Fibroblast of the aortic adventitia (primary cell): ENCODE measurements at regions not wholly inside any gene's neighbourhood (a gene's known extent, or its start where the extent isn't known, plus 50 kb on each side); places are given as distances from the start of the nearest gene placed in this dataset.

Experiments
- DNase-seq: peaks from one replicate; pipeline ENCODE4 v3.0.0-alpha.2; 2010; ENCODE audit warnings: low read depth
- H3K4me3 ChIP-seq: 2 replicates; pipeline ENCODE4 v1.5.1; 2011; ENCODE audit warnings: low read depth, mild to moderate bottlenecking, control low read depth, low read length, moderate library complexity
- TF ChIP-seq, protein P1 (sequence below): IDR thresholded peaks from 2 replicates; pipeline ENCODE4 v1.5.1; 2011; ENCODE audit warnings: mild to moderate bottlenecking, low read length, control low read depth, inconsistent platforms; ENCODE audit not compliant: insufficient read depth

- DNase-seq = peak; percentile 50
- no peak overlapping the region for H3K4me3 ChIP-seq
- TF ChIP-seq, protein P1, sequence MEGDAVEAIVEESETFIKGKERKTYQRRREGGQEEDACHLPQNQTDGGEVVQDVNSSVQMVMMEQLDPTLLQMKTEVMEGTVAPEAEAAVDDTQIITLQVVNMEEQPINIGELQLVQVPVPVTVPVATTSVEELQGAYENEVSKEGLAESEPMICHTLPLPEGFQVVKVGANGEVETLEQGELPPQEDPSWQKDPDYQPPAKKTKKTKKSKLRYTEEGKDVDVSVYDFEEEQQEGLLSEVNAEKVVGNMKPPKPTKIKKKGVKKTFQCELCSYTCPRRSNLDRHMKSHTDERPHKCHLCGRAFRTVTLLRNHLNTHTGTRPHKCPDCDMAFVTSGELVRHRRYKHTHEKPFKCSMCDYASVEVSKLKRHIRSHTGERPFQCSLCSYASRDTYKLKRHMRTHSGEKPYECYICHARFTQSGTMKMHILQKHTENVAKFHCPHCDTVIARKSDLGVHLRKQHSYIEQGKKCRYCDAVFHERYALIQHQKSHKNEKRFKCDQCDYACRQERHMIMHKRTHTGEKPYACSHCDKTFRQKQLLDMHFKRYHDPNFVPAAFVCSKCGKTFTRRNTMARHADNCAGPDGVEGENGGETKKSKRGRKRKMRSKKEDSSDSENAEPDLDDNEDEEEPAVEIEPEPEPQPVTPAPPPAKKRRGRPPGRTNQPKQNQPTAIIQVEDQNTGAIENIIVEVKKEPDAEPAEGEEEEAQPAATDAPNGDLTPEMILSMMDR = no peak
Observed at GRCh38 chr2:213202011-213202410, 50.6 kb upstream of the IKZF2 start.

DNA sequence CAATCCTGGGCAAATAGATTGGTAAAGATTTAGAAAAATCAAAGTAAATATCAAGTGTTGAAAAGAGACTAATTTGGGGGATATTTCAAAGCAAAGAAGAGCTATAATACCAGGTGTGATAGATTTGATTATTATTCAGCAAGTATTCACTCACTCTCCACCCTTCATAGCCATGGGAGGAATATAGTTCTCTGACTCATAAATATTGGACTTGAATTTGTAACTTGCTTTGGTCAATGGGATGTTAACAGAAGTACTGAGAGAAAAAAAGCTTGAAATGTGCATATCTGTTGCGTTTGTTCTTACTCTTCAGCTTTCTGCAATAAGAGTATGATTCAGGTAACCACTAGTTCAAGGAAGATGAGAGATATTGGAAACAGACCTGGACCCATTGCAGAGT, 54.5 kb upstream of the IKZF2 start:
- DNase-seq = no peak
- no peak overlapping the region for H3K4me3 ChIP-seq
- TF ChIP-seq, protein P1 = no peak

GRCh38 chr2:213213186-213213585, 61.8 kb upstream of the IKZF2 start:
- no peak for DNase-seq
- no peak overlapping the region for H3K4me3 ChIP-seq
- TF ChIP-seq, protein P1 = no peak

DNA sequence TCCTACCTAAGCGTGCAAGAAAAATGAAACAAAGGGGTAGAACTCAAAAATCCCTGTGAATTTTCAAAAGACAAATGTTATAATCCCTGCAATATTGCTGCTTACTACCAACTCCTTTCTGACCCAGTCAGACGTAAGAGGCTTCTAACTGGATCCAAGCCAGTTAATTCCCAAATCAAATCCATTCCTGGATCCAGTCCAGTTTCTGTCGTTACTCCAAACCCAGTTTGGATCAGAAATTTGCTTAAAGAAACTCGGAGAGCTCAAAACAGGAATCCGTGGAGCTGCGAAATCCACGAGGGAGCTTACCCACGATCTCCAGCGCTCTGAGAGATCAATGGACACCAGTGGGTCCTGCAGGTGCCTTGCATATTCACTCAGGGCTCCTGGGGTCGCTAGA, 62.8 kb upstream of the IKZF2 start:
- TF ChIP-seq, protein P1 = no peak
- H3K4me3 ChIP-seq = no peak overlapping the region
- DNase-seq = no peak

DNA sequence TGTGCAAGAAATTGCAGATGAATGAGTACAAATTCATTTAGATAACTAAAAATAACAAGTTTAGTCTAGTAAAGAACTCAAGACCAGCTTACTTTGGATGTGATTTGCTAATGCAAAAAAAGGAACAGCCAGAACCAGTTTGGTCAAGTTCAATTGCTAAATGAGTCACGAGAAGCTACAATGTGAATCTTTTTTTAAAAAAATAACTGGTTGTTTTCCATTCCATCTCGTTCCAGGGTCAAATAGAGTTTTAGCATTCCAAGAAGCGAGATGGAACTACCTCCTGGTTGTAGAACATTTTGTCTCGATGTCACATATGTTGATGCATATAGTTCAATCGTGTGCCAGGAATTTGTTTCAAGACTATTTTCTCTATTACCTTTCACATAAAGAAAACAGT, 65.0 kb upstream of the IKZF2 start:
- TF ChIP-seq, protein P1 = no peak
- DNase-seq = peak; percentile 73
- no peak overlapping the region for H3K4me3 ChIP-seq

DNA sequence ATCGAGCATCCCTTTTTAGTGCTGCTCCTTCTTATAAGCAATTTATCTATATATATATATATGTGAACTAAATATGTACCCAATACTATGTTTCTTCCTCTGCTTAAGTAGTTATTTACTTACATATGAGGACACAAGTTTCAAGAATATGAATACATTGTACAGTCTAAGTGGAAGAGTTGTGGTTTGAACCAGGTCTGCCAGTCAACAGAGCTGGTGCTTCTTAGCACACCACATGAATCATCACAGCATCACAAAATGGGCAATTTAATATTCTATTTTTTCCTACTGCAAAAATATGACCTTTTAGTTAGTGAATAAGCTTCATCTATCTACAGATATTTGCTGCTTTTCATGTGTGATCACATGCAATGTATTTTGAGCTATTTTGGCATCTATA, 64.4 kb upstream of the SPAG16 start:
- H3K4me3 ChIP-seq = no peak overlapping the region
- TF ChIP-seq, protein P1 = no peak
- DNase-seq = no peak

DNA sequence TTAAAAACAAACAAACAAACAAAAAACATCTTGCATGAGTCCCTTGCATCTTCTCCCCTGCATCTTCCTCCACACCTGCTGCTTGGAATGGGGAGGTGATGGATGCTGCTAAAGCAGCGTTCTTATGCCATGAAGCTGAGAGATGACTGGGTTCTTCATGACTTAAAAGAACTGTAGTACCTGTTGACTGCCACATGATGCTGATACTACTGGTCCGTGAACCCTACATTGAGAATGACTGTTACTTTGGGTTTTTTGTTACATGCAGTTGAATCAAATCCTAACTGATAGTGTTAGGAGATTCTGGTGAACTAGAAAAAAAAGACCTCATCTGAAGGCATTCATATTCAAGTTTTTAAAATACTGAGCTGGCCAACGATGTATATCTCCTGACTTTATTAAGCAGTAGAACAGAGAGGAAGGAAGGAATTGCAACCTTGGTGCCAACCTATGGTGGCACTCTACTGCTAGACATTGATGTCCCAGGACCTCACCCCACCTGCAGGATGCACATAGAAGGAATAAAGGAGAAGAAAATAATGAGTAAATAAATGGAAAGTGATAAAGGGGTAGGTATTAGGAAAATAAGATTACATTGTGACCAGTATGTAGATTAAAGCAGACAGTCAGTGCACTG, 63.2 kb upstream of the SPAG16 start:
- TF ChIP-seq, protein P1 = no peak
- DNase-seq = no peak
- no peak overlapping the region for H3K4me3 ChIP-seq
